Suprapubic skin (tissue), 3 donors: ENCODE measurements at regions not wholly inside any gene's neighbourhood (a gene's known extent, or its start where the extent isn't known, plus 50 kb on each side); places are given as distances from the start of the nearest gene placed in this dataset.
"Not testable (repeated sequence)": the region's sequence is repeated elsewhere in the genome, so short reads cannot be mapped to it uniquely, and the experiment has no call there.

Source experiments
- CTCF ChIP-seq, 2 donors: fragments of 200-600 bp in 1 of 2; fragments of 450-650 bp in 1 of 2; sonication (generic) in 1 of 2; IDR thresholded peaks; one replicate each; pipeline ENCODE4 v1.5.1; 2016 to 2019; ENCODE audit warnings: antibody characterized with exemption in 2 of 2, mild to moderate bottlenecking in 1 of 2, moderate library complexity in 1 of 2
- EP300 ChIP-seq: sonication (generic); formaldehyde crosslinking; IDR thresholded peaks from one replicate; pipeline ENCODE4 v1.6.1; 2017; ENCODE audit warnings: antibody characterized with exemption

- not testable (repeated sequence) for TF ChIP-seq CTCF (IDR thresholded peaks at IDR 0.05); EP300
These were observed 893.3 kb upstream of the NXPH2 start for GRCh38 chr2:139673447-139673846.
